ENCODE measurements at regions not wholly inside any gene's neighbourhood (a gene's known extent, or its start where the extent isn't known, plus 50 kb on each side); places are given as distances from the start of the nearest gene placed in this dataset.
"Not testable (repeated sequence)": the region's sequence is repeated elsewhere in the genome, so short reads cannot be mapped to it uniquely, and the experiment has no call there.

- no peak for DNase-seq (ENCODE audit: low spot score)
These were observed 358.7 kb downstream of the RRAGC start for GRCh38 chr1:38500891-38501290.

- no peak for DNase-seq (ENCODE audit: low spot score)
These were observed 359.2 kb downstream of the RRAGC start for GRCh38 chr1:38500352-38500751.

DNA sequence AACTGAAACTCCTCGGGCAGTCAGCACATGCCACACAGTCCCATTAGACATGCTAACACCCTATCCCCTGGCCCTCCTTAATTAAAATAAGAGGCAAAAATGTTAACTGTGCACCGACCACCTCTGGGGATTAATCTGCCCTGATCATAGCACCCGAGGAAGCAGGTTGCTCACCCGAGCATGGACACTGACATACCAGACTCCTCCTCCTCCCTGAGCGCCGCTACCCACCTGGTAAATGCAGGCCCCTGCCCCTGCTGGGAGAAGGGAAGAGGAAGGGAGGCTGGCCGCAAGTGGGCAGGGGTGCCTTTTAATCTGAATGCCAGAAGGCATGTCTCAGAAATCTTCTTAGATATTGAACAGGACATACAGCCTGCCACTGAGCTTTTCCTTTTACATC is 360.9 kb downstream of the RRAGC start:
- no peak for DNase-seq (ENCODE audit: low spot score)

DNA sequence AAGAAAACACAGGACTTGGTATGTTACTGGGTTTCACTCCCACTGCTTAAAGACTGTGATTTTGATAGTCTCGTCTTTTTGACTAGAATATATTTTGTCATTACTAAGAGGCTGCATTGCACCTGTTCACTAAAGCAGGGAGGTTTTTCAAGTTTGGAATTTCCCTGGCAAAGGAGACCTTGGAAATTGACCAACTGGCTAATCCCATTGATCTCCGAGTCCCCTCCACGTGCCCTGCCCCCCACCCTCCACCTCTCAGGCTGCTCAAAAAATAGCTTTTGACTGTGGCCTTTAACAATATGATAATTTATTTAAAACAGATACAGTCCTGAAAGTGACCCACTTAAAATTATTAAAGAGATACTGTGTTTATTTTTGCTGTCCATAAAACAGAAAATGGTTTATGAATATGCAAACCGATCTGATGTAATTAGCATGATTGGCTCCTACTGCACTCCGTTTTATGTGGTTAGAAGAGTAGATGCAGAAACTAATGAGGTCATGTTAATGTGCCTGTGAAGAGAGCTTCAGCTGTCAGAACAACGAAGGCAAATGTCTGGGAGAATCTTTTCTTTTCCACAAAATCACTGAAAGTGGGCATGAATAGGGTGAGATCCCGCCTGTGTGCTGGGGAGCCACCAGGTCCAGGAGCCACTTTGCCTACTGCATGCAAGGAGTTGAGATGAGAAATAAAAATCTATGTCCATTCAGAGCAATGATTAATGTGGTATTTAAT is 361.5 kb downstream of the RRAGC start:
- no peak for DNase-seq (ENCODE audit: low spot score)

DNA sequence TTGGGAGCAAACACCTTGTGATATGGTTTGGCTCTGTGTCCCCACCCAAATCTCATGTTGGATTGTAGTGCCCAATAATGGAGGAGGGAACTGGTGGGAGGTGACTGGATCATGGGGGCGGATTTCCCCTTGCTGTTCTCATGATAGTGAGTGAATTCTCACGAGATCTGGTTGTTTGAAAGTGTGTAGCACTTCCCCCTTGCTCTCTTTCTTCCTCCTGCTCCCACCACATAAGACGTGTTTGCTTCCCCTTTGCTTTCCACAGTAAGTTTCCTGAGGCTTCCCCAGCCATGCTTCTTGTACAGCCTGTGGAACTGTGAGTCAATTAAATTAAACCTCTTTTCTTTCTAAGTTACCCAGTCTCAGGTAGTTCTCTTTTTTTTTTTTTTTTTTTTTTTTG is 366.3 kb downstream of the RRAGC start:
- DNase-seq (ENCODE audit: low spot score), result not testable (repeated sequence)

DNA sequence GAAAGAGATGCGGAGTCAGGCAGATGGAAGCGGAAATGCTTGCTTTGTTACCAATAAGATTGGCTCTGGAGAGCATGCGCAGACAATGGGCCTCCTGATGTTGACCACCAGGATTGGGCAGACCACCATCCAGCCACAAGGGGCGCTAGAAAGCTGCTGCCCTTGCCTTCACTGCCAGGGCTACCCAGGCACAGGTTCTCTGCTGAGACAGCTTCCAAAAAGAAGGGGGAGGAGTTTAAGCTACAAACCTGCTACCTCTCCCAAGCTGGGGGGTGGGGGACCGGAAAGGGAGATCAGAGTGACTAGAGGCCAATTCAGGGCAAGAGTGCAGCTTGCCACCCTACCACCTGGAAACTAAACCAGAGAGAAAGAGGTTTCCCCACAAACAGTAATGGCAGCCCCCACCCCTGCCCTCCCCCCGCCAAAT is 369.7 kb downstream of the RRAGC start:
- DNase-seq (ENCODE audit: low spot score), result no peak

- peak; percentile 4 for DNase-seq (ENCODE audit: low spot score)
These were observed 371.2 kb downstream of the RRAGC start for GRCh38 chr1:38488162-38488898.

- DNase-seq (ENCODE audit: low spot score), result peak; percentile 33
These were observed 372.2 kb downstream of the RRAGC start for GRCh38 chr1:38487396-38487795.

DNA sequence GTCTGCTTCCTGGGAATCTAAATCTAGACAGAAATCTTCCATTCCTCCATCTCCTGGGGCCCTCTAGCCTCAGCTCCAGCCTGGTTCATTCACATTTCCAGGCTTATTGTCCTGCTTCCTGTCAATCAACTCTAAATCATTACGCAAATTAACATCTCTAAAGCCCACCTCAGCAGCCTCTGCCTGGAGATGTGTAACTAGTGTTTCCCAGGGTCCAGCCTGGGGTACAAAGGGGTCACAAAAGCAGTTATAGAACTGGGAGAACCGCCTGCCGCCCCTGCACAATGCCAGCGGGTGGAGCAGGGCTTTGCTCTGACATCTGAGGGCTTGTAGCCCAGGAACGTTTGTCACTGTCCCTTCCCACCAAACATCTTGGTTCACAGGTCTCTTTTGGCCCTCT is 373.5 kb downstream of the RRAGC start:
- DNase-seq (ENCODE audit: low spot score), result peak; percentile 47

DNA sequence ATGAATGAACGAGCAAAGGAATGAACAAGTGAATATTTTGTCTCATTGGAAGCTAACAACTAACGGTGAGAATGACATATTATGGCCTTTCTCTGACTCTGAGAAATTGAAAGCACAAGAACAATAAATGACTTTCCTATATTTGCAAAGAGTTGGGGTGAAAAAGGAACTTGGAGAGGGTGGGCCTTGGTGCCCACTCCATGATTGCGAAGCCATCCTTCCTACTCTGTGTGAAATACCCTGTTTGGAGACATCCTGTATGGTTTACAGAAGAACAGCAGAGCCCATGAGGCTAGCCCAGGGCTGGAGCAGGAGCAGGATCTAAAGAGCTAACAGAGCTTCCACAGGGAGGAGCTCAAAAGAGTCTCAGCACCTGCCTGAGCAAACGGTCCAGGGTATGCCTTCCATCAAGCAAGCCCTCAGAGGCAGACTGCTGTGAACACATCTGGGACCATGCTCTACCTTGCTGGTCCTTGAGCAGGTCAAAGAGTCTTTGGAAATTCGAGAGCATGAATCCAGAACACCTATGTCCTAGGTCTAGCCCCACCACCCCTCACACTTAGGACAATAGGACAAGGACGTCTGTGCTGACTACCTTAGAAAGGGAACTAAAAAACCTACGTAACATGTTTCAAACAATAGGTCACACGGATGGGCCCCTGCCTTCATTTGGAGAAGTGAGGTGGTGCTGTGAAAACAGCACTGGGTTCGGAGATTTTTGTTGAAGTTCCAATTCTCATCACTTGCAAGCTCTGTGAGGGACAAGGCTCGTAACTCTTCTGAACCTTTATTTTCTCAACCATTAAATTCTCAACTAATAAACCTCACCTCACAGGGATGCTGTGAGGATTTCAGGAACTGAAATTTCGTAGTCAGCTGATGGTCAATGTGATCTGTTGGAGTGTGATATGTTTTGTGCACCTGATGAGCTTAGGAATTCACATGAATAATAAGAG is 377.4 kb downstream of the RRAGC start:
- DNase-seq (ENCODE audit: low spot score), result no peak

- DNase-seq (ENCODE audit: low spot score), result not testable (repeated sequence)
These were observed 379.9 kb downstream of the RRAGC start for GRCh38 chr1:38479662-38480061.

DNA sequence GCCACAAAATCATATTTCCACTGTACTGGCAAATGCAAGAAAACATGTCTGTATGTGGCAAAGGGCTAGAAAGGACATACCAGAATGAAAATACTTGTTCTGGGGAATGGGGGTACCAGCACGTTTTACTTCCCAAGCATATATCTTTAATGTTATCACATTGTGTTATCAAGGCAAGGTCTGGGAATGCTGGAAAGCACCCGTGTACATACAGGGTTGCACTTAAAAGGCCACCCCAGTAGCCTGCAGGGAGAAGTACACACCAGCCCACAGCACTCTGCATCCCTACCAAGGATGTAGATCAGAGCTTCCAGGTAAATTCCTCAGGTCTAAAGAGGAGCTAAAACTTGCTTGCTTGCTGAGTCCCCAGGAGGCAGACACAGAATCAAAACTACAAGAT is 381.8 kb downstream of the RRAGC start:
- no peak for DNase-seq (ENCODE audit: low spot score)

- DNase-seq (ENCODE audit: low spot score), result no peak
These were observed 382.8 kb downstream of the RRAGC start for GRCh38 chr1:38476850-38477178.

DNA sequence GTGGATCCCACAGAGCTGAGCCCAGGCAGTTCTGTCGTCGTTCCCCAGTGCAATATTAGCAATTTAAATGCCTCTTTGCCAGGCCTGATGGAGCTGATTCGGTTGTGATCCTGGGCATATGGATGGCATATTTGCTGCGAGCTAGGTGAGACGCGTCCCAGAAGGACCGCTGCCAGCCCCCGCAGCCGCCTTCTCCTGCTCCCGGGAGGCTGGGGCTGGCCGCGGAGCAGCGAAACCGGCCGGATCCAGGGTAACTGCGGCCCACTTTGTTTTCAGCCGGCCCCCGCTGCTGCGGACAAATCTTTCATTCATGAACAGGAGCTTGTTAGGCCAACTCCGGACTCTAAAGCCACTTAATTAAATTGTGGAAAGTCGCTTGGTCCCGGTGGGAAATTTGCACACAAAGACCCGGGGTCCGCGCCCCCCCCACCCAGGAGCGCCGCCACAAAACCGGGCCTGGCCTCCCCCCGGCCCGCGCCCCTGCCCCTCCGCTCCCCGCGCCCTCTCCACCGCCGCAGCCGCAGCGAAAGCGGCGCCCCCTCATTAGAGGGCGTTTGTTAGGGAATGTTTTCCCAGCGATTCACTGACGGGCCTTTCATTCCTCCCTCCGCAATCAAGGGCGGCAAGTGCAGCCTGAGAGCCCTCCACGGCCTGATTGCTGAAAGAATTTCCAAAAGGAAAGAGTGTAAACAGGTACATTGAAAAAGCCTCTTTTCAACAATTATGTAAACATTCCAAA is 383.3 kb downstream of the RRAGC start:
- DNase-seq (ENCODE audit: low spot score), result no peak

DNA sequence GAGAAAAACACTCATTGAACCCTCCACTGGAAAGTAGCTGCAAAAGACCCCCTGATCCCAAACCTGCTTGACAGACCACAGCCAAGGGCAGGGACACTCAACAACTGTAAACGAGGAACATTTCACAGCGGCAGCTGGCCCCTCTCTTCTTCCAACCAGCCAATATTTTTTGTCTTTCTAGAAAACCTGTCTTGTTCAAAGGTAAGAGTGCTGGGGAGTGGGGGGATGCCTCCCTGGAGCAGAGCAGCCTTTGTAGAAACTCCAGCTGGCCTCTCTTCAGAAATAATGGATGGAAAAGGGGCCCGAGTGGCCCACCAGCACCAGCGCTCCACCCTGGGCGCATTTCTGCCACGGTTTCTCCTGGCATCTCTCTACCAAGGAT is 384.0 kb downstream of the RRAGC start:
- no peak for DNase-seq (ENCODE audit: low spot score)

DNA sequence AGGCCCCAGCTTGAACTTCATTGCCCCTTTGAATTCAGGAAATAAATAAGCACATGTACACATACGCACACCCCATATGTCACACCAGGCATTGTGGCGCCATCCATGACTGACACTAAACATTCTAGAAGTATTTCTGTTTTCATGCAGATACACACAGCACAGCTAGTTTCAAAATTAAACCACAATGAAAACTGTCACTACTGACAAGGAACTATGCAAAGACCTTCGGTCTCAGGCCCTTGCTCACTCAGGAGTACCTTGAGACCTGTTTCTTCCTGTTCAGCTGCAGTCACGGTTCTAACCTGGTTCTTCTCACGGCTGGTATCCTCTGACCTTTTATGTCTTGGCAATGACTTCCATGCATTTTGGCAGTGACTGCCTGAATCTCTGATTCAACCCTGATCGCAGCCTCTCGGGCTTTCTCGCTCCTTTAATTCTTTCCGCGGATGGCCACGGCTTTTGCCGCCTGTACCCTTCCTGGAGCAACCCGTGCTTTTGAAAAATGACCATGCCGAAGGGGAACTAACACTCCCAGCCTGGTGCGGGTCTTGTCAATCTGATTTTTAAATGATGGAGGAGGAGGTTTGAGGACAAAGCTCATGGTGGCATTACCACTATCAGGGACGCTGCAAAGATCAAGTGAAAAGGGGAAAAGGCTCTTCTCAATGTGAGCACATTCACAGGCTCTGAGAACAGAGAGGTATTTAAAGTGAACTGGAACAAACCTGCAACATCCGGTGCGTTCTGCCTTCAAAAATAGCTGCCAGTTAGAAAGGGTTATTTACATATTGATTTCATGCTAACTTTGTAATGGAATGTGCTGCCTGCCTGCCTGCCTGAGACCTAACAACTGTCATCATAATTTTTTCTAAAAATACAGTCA is 384.6 kb downstream of the RRAGC start:
- no peak for DNase-seq (ENCODE audit: low spot score)

GRCh38 chr1:38466487-38466886 is 393.1 kb downstream of the RRAGC start:
- DNase-seq (ENCODE audit: low spot score), result no peak

GRCh38 chr1:38465460-38465859 is 394.1 kb downstream of the RRAGC start:
- DNase-seq (ENCODE audit: low spot score), result no peak

GRCh38 chr1:38464071-38464661 is 395.4 kb downstream of the RRAGC start:
- no peak for DNase-seq (ENCODE audit: low spot score)

DNA sequence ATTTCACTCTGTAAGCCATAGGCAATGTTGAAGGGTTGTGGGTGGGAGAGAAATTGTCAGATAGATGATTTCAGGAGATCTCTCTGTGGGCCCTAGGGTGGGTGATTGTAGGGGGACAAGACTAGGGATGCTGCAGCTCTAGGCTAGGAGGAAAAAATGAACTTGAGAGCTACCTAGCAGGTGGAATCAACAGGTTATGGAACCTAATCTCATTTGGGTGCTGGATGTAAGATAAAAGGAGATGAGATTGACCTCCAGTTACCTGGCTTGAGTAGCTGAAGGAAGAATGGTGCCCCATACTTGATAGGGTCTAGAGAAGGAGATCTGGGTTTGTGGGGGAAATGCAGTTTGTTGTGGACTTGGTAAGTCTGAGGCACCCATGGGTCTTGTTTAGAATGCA is 396.5 kb downstream of the RRAGC start:
- no peak for DNase-seq (ENCODE audit: low spot score)

- no peak for DNase-seq (ENCODE audit: low spot score)
These were observed 403.1 kb downstream of the RRAGC start for GRCh38 chr1:38456531-38456876.

Measured in left forelimb (tissue), 1 donor.